ENCODE measurements at regions not wholly inside any gene's neighbourhood (a gene's known extent, or its start where the extent isn't known, plus 50 kb on each side); places are given as distances from the start of the nearest gene placed in this dataset.
"Not testable (repeated sequence)": the region's sequence is repeated elsewhere in the genome, so short reads cannot be mapped to it uniquely, and the experiment has no call there.

DNA sequence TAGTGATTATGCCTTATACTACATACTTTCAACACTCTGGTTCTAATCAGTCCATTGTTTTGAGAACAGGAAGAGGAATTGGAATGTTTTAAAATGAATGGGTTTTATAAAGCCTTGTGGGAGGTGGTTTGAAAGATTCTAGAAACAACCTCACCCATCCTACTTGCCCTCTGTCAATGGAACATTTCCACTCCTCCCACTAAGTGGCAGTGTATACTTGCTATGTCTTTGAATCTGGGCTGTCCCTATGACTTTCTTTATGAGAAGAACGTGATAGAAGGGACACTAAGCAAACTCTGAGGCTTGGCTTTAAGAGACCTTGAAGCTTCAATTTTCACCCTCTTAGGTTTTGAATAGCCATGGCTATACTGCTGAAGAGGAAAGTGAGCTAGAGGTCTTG is 611.2 kb downstream of the PPP4R3C start:
- no peak for DNase-seq

DNA sequence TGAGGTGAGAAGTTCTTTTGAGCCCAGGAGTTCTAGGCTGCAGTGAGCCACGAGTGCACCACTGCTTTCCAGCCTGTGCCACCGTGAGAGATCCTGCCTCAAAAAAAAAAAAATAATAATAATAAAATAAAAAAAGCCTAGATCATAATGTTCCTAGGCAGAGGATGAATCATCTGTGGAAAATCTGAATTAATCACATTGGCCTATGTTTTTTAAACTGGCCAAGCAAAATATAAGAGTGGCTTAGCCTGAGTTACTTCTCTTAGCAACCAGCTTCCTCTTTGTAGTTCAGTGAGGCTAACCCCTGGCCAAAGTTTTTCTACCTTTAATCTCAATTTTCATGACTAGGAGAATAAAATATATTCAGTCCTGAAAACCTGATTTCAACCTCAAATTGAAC is 614.6 kb downstream of the PPP4R3C start:
- no peak for DNase-seq

DNA sequence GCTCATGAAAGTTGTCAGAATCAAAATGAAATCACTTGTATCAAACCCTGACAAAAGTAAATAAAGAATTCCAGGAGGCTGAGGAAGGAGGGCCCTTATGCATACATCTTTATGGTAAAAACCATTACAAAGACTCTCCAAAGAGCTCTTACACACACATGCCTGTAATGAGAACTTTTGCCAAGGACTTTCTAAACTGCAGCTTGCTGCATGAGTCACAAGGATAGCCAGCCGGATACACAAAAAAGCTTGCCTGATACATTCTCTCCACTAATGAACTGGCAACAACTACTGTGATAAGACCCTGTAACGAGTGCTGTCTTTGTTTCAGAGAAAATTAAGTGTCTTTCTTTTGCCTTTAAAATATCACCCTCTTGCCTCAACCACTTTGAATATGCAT is 618.1 kb downstream of the PPP4R3C start:
- no peak for DNase-seq

DNA sequence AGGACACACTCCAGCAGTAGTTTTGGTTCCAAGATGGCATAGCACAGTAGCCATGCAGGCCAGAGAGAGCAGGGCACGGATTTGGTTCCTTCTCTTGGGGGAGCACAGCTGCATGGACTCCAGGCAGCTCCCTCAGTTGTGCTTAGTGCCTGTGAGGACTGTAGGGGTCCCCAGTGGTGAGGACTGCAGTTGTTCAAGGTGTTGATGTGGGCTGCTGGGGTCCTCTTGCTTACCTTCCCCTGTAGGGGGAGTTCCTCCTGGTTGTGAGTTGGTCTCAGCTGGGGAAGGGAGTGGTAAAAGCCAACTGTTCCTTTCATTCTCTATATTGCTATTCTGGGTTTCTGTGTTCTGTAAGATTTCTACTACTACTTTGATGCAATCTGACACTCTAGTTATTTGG is 606.5 kb downstream of the MAGEB5 start:
- DNase-seq: no peak

DNA sequence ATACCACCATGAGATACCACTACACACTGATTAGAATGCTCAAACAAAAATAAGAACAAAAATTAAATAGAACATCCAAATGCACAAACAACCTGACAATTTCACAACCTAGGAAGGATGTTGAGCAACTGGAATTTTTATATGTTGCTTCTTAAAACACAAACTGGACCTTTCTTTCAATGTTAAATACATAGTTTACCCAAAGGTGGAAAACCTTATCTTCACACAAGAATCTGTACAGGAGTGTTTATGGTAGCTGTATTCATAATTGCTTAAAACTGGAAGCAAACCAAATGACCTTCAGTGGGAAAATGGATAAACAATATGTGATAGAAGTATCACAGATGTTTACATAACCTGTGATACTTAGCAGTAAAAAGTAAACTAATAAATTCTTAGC is 573.8 kb downstream of the MAGEB5 start:
- DNase-seq: no peak

DNA sequence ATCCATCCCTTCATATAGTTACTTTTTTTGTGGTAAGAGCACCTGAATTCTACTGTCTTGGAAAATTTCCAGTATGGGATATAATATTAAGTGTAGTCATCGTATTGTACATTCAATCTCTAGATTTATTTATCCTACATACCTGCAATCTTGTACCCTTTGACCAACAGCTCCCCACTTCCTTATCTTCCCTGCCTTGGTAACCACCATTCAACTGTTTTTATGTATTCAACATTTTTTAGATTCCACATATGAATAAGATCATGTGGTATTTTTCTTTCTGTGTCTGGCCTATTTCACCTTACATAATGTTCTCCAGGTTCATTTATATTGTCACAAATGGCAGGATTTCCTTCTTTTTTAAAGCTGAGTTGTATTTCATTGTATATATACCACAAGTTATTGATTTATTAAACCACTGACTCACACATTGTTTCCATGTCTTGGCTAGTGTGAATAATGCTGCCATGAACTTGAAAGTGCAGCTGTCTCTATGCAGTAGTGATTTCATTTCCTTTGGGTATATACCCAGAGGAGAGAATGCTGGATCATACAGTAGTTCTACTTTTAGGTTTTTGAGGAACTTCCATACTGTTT is 572.5 kb downstream of the MAGEB5 start:
- DNase-seq: no peak

DNA sequence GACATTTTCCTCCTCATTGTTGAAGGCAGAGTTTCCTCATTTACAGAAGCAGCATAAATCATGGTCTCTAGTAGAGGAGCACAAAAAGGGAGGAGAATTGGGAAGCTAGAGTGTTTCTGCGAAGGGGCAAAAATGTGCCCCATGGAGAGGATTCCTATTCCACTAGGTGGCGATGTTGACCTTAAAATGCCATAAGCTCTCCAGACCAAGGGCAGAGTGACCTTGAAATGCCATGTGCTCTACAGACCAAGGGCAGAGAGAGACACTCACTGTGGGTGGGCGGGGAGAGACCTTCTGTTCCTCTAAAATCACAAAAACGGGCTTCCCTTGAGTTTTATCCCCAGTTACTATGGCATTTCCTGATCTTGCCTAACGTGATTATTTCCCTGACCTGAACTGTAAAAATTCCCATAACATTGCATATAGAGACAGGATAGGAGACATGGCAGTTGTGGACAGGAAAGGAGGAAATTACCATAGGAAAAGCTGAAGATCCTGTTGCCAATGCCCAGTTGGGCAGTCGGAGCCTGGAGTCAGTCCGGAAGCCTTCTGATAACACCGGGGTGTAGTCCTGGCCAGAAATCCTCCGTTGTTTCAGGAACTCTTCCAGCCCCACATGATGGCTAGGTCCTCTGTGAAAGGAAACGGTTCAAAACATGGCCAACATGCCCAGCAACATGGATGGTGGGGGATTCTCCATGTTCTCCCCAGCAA is 567.7 kb downstream of the MAGEB5 start:
- DNase-seq: no peak

DNA sequence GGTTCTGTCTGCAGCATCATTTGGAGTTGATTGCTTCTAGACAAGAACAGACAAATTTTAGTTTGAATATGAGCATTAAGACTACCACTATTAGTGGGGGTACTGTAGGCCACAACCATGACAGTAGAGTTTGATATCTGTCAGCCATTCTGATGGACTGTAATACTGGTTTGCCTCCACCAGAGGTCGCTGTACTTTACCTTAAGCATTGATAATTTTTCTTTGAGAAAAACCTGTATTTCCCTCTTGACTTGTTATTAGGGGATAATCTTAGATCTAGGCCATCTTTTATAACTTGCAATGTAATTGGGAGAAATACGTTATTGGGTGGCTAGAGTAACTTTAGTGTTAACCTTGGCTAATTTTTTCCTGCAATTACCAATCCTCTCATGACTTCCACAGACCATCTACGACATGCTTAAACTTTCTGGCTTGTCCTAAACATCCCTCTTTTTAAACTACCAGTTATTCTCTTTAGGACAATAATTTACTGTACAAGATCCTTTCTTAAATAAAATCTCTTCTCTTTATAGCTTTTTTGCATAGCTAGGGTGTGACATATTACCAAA is 562.4 kb downstream of the MAGEB5 start:
- DNase-seq: no peak

DNA sequence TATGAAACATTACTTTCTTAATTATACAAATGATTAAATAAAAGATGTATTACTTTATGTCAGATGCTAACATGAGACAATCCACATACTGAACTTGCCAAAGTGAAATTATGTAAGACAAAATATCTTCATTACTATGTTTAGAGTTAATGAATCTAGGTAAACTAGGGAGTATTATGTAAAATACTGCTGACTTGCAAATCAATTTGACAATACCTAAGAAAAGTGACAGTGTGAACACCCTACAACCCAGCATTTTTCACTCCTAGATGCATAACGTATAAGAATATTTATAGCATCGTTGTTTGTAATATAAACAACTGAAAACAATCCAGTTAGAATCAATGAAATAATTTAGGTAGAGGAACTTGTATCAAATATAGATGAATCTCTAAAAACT is 546.3 kb downstream of the MAGEB5 start:
- DNase-seq: no peak

DNA sequence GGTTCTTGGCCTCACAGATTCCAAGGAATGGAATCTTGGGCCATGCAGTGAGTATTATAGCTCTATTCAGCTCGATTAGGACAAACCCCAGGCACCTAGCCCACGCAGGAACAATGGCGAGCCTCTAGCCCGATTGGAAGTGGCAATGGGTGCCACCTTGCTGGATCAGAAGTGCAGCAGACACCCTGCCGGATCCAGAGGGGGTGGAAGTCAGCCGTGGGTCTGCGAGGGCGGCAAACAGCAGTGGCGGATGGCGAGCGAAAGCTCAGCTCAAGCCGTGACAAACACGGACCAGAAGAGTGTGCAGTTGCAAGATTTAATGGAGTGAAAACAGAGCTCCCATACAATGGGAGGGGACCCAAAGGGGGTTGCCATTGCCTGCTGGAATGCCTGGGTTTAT is 539.8 kb downstream of the MAGEB5 start:
- not testable (repeated sequence) for DNase-seq

DNA sequence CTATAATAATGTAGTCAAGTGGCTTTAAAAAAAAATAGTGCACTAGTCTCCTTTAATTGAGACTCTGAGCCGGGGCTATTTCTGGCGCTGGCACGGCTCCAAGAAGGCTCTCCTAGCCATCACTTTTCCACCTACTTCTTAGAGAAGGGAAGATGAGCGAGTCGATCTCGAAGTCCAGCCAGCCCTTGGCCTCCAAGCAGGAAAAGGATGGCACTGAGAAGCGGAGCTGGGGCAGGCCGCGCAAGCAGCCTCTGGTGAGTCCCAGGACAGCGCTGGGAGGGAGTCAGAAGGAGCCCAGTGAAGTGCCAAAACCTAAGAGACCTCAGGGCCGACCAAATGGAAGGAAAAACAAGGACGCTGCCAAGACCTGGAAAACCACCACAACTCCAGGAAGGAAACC is 531.9 kb downstream of the MAGEB5 start:
- no peak for DNase-seq

DNA sequence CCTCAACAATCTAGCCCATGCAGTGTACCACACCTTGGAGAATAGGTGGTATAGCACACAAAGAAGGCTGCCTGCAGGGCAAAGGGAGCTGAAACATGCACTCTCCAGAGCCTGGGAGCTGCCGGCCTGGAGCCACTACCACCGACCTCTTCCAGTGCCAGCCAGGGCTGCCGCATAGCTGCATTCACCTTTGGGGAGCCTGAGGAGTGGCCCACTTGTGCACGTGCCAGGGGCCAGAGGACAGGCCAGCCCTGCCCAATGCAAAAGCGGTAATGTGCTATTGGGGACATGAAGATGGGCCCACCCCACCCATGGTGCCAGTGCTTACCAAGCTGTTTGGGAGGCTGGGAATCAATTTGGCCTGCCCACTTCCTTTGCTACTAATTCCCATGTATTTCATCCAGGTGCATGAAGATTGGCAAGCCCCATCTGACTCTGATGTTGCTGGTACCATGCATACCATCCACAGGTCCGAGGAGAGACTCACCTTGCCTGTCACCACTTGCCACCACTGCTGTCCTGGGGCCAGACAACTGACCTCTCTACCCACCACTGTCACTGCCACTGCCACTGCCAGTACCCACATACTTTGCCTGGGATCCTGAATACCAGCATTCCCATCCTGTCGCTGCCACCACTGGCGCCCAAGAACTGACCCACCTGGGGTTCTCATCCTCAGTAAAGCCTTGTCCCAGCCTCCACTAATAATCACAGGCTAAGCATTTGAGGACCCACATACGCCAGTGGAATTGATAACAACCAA is 506.9 kb downstream of the MAGEB5 start:
- no peak for DNase-seq

DNA sequence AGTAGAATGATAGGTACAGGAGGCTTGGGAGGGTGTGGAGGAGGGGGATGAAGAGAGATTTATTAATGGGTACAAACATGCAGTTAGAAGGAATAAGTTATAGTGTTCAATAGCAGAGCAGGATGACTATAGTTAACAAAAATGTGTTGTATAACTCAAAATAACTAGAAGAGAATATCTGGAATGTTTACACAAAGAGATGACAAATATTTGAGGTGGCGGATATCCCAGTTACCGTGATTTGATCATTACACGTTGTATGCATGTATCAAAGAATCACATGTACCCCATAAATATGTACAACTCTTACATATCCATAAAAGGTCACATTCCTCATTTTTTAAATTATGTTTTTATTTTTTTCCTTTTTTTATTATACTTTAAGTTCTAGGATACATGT is 456.6 kb downstream of the MAGEB5 start:
- no peak for DNase-seq

DNA sequence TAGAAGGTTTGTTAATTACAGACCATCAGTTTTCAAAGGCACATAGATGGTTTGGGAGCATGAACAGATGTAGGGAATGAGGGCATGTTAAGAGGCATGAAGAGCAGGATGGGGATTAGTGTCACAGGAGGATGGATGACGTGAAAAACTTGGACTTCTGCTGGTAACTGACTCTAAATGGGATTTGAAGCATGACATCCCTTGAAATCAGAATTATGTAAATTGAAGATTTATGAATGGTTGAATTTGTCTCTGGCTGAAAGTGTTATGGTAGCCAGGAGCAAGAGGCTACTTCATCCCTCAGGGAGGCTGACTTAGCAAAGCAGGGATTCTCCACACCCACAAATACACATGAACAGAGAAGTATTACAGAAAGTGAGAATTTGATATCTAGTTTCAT is 454.6 kb downstream of the MAGEB5 start:
- DNase-seq: no peak

DNA sequence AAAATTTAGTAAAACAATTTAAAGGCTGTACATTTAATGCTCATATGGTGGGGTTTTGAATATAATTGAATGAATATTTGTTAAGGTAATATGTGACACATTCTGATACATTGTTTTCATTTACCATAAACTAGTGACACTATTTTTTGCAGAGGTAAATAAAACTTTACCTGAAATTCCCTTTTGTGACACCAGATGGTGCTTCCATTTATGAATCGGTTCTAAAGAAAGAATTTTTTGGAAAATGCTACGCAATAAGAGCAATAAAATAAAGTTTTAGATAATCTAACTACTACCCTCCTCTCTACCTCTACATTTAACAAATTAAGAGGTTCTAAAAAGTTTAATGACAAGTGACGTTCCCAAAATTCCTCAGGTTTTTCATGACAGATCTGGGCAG is 448.9 kb downstream of the MAGEB5 start:
- no peak for DNase-seq

DNA sequence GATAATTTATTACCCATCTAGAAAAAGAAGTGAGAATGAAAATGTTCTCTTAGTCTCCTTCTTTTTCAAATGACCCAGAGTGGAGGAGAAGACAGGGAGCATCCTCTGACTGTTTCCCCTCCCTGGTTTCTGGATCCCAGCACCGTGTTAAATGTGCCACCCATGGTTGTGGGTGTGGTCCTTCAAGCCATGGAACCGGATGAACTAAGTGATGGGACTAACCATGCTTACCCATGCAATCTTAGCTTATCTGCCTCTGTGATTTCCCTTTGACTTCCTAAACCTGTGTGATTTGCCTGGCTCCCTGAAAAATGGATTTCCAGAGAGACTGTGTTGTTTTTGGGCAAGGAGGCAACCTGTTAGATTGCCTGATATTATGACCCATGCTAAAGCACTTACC is 437.1 kb downstream of the MAGEB5 start:
- DNase-seq: no peak

DNA sequence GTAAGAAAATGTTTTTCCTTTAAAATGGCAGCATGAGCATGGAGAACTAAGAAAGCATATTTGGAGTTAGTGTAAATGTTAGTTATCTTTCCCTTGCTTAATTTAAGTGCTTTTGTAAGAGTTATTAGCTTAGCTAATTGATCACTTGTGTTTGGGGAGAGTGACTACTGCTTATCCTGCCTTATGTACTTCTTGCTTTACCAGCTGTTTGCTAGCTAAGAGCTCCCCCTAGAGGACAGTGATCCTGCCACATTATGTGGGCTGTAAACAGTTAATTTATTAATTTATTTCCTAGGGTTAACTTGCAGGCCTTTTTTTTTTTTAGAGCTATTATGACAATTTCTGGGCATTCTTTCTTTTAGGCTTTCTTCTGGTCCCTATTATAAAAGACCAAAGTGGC is 435.8 kb downstream of the MAGEB5 start:
- DNase-seq: no peak

DNA sequence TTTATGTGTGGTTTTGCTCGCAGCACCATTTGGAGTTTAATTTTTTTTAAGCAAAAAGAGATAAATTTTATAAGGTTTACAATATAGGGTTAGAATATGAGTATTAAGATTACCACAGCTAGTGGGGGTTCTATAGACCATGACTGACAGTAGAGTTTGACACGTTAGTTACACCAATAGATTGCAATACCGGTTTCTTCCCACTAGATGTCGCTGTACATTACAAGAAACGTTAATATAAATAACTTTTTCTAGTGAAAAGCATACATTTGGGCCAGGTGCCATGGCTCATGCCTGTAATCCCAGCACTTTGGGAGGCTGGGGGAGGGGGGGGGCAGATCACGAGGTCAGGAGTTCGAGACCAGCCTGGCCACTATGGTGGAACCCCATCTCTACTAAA is 433.6 kb downstream of the MAGEB5 start:
- no peak for DNase-seq

DNA sequence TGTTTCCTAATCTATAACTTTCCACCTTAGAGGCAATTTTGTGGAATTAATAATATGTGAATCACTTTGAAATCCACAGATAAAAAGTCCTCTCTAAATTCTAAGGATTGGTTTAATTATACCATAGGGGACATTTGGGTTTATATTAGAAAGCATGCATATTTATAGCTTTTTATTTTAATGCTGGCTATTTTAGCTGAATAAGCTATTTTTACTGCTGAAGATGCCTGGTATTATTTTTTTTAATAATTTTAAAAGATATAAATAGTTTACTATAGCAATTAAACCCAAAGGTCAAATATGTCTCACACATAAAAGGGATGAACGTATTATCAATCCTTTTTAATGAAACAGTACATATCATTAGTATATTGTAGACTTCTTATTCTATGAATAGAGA is 415.4 kb downstream of the MAGEB5 start:
- no peak for DNase-seq

DNA sequence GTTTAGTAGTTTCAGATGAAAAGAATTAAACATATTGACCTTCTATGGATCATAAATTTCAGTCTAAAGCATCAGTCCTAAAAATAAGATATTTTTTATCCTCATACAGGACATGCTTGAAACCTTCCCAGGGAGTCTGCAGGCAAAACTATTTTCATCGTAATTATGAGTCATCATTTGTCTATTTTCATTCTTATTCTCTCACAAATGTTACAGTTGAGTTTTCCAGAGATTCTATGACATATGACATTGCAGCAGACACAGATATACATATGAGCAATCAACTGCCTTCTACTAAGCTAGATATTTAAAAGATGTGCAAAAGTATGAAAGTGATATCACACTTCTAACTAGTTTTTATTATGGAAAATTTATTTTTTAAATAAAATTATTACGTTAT is 398.0 kb downstream of the MAGEB5 start:
- no peak for DNase-seq

DNA sequence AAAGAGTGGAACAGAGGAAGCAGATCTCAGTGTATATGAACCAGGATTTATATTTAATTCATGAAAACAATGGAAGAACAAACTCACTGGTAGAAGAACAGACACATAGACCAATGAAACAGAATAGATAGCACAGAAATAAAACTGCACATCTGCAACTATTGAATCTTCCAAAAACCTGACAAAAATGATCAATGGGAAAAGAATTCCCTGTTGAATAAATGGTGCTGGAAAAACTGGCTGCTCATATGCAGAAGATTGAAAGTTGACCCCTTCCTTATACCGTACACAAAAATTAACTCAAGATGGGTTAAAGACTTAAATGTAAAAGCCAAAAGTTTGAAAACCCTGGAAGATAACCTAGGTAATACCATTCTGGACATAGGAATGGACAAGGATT is 391.0 kb downstream of the MAGEB5 start:
- no peak for DNase-seq

DNA sequence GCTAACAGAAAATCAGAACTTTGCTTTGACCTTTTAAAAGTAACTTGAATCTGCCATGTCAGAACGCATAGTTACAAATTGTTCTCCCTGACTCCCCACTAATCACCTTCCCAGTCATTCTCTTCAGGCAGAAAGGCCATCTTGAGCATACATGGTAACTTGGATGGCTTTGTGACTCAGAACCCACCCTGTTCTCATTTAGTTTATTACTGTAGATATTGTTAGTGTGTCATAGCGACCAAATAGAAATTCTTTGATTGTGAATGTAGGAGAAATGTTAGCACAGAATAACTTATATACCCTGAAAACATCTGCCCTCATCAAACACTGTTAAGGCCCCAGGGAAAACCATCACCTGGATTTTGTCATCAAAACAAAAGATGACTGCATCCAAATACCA is 382.0 kb downstream of the MAGEB5 start:
- DNase-seq: no peak

DNA sequence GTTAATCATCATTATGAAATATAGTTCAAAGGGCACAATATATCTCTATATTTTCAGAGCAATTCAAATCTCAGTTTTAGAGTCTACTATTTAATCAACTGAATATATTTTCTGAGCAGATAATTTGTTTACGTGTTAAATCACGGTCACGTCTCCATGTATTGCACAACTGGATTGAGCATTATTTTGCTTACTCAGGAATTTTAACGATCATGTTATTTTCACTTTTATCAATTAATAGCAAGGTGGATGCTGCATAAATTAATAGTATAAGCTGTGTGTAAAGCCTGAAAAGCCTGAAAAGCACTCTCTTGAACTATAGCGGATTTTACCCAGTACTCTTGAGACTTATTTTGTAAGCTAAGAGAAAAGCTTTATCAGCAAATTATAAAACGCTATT is 374.9 kb downstream of the MAGEB5 start:
- no peak for DNase-seq

DNA sequence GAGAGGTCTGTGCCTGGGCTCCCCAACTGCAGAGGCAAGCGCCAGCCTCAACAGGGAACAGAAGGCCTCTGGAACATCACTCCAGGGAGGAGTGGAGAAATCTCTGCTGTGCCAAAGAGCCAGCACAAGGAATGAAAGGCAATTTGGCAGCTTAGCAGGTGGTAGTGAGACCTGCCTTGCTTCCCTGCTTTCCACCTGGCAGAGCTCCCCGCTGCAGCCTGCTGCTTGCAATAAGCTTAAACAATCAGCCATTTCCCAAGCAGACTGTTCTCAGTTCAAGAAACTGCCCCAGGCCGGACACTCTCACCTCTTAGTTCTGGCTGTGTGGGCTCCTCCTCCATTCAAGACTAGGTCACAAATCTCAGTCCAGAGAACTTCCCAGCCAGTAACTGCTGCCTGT is 370.6 kb downstream of the MAGEB5 start:
- DNase-seq: no peak

All from activated T-cell treated with anti-CD3 and anti-CD28 coated beads for 4 hours (primary cell).